Retinal pigment epithelial cell (primary cell): ENCODE measurements at regions not wholly inside any gene's neighbourhood (a gene's known extent, or its start where the extent isn't known, plus 50 kb on each side); places are given as distances from the start of the nearest gene placed in this dataset.

Experiments
- DNase-seq: peaks from one replicate; pipeline ENCODE4 v3.0.0-alpha.2; 2010; ENCODE audit warnings: low read depth
- H3K4me3 ChIP-seq: 2 replicates; pipeline ENCODE4 v1.5.1; 2011; ENCODE audit warnings: mild to moderate bottlenecking, low read length, control low read depth, moderate library complexity
- CTCF ChIP-seq: conservative IDR thresholded peaks from 2 replicates; pipeline ENCODE4 v1.5.1; 2011; ENCODE audit warnings: low read depth, low read length, control low read depth, inconsistent platforms

DNA sequence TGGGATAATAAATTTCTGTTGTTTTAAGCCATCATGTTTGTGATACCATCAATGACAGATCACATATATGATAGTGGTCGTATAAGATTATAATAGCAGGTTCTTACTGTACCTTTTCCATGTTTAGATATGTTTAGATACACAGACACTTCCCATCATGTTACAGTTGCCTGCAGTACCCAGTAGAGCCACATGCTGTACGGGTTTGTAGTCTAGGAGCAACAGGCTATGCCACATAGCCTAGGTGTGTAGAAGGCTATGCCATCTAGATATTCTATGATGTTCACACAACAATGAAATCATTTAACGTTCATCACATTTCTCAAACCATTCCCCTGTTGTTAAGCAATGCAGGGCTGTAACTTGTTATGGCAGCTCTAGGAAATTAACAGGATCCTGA, 132.9 kb upstream of the SH3BP4 start:
- DNase-seq = no peak
- H3K4me3 ChIP-seq = no peak overlapping the region
- peak; percentile 36 for TF ChIP-seq CTCF

DNA sequence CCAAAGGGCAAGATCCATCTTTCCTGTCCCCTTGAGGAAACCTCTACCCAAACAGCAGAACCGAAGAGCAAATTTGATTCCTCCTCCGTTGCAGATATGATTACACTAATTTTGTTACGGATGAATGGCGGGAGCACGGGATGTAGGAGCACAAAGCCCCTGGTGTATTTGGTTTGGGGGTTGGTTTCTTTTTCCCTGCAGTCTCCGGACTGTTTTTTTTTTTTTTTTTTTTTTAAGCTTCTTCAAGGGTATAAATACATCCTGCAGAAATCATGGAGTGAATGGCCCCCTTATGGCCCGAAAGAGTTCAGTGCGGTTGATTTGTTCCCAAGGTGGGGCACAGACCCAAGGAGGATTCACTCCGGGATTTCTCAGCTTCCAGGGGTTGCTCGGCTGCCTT, 135.3 kb upstream of the SH3BP4 start:
- DNase-seq = no peak
- H3K4me3 ChIP-seq = no peak overlapping the region
- TF ChIP-seq CTCF = no peak

DNA sequence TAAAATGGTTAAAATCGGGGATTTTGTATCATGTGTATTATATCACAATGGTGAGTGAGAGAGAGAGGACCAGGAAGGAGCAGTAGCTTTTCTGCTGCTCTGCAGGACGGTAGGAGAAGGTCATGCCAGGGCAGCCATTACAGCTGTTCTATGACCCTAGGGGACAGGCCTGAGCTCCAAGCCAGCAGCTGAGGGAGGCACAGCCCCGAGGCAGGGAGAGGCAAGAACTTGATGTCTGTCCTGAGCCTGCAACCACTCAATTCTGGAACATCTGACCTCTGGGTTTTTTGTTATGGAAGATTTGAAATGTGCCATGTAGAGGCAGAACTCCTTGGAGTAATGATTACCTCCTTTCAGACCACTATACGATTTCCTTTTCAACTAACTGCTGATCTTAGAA, 135.8 kb upstream of the SH3BP4 start:
- DNase-seq = no peak
- H3K4me3 ChIP-seq = no peak overlapping the region

GRCh38 chr2:234814374-234814773, 137.4 kb upstream of the SH3BP4 start:
- H3K4me3 ChIP-seq = no peak overlapping the region
- no peak for DNase-seq
- no peak for TF ChIP-seq CTCF

More for the DNA sequence above, 135.8 kb upstream of the SH3BP4 start:
- TF ChIP-seq CTCF = no peak

- H3K4me3 ChIP-seq = no peak overlapping the region
- DNase-seq = peak; percentile 46
- no peak for TF ChIP-seq CTCF
Observed at GRCh38 chr2:234812851-234813250, 139.0 kb upstream of the SH3BP4 start.

GRCh38 chr2:234808907-234809306, 142.9 kb upstream of the SH3BP4 start:
- peak; percentile 32 for DNase-seq
- no peak for TF ChIP-seq CTCF
- H3K4me3 ChIP-seq = no peak overlapping the region

DNA sequence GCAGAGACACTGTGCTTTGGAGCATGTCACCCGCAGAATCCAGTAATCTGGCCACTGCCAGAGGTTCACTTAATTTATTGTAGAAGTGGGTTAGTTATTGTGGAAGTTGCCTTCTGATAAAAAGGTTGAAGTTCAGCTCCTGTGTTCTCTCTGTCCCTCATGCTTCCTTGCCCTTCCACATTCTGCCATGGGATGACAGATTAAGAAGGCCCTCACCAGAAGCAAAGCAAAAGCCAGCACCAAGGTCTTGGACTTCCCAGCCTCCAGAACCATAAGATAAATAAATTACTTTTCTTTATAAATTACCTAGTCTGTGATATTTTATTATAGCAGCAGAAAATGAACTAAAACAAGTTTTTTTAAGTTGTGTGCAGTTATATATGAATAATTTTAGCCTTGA, 145.0 kb upstream of the SH3BP4 start:
- TF ChIP-seq CTCF = no peak
- no peak for DNase-seq
- H3K4me3 ChIP-seq = no peak overlapping the region
